Uterus (tissue), 2 donors: ENCODE measurements at regions not wholly inside any gene's neighbourhood (a gene's known extent, or its start where the extent isn't known, plus 50 kb on each side); places are given as distances from the start of the nearest gene placed in this dataset.

ENCODE experiments used
- POLR2A ChIP-seq, 2 donors: fragments of 450-650 bp; IDR thresholded peaks; one replicate each; pipeline ENCODE4 v1.6.1; 2016; ENCODE audit warnings: antibody characterized with exemption in 2 of 2, mild to moderate bottlenecking in 1 of 2, moderate library complexity in 1 of 2
- TF ChIP-seq, protein P1 (sequence below), 4 experiments: fragments of 200-600 bp in 2 of 4; fragments of 450-650 bp in 2 of 4; sonication (generic) in 2 of 4; IDR thresholded peaks; one replicate each; pipeline ENCODE4 v1.5.1; 2016 to 2019; ENCODE audit warnings: antibody characterized with exemption in 4 of 4, mild to moderate bottlenecking in 2 of 4, moderate library complexity in 1 of 4

- TF ChIP-seq, protein P1, sequence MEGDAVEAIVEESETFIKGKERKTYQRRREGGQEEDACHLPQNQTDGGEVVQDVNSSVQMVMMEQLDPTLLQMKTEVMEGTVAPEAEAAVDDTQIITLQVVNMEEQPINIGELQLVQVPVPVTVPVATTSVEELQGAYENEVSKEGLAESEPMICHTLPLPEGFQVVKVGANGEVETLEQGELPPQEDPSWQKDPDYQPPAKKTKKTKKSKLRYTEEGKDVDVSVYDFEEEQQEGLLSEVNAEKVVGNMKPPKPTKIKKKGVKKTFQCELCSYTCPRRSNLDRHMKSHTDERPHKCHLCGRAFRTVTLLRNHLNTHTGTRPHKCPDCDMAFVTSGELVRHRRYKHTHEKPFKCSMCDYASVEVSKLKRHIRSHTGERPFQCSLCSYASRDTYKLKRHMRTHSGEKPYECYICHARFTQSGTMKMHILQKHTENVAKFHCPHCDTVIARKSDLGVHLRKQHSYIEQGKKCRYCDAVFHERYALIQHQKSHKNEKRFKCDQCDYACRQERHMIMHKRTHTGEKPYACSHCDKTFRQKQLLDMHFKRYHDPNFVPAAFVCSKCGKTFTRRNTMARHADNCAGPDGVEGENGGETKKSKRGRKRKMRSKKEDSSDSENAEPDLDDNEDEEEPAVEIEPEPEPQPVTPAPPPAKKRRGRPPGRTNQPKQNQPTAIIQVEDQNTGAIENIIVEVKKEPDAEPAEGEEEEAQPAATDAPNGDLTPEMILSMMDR (IDR thresholded peaks at IDR 0.05) = no peak
- no peak for TF ChIP-seq POLR2A (IDR thresholded peaks at IDR 0.05)
Measured at GRCh38 chr3:188978421-188979171, 193.2 kb upstream of the TPRG1 start.
